HG03442 (cell line): ENCODE measurements at regions not wholly inside any gene's neighbourhood (a gene's known extent, or its start where the extent isn't known, plus 50 kb on each side); places are given as distances from the start of the nearest gene placed in this dataset.

Experiments
- ATAC-seq: cut with Tn5 transposase; IDR thresholded peaks from one replicate; pipeline ENCODE4 v1.9.1; 2021; ENCODE audit warnings: mild to moderate bottlenecking, moderate library complexity; ENCODE audit not compliant: unreplicated experiment

DNA sequence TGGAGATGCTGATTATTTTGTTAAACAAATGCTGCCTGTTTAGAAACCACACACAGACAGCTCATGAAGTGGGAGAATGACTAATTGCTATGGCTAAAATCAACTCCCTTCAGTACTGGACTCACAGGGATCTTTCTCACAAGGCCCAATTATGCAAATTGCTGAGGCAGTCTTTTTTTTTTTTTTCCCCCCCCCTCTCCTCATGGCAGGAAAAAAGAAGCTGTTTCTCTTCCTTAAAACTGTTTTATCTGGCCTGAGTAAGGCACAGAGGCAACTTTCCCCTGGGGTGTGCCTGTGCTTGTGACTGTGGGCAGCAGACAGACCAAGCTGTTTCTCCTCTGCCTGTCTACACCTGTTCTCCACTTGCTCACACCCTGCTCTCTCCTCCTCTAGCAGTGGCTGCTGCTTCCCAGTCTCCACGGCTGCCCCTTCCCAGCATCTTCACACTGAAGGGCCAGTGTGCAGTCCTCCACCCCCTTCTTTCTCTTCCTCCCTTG lies 65.4 kb upstream of the STEAP1B start:
- peak; percentile 44 for ATAC-seq

DNA sequence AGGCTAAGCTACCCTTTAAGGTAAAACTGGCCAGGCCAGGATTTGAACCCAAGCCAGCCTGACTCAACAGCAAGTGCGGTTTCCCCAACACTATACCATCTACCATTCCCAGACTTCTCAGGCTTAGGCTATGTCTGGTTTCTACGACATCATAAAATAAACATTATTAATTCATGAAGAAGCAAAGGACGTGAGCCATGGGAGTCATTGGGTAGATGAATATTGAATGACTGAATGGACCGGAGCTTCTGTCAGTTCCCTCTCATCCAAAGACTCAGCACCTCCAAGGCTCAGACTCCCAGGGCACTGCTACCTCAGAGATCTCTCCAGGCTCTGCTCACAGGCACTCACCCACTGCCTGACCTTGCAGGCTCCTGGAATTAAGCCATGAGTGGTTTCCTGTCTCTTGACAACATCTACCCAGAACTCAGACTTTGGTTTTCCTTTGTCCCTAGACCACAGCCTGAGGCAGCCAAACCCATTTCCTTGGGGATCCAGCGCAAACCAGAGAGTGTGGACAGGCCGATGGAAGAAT lies 64.6 kb upstream of the STEAP1B start:
- no peak for ATAC-seq

DNA sequence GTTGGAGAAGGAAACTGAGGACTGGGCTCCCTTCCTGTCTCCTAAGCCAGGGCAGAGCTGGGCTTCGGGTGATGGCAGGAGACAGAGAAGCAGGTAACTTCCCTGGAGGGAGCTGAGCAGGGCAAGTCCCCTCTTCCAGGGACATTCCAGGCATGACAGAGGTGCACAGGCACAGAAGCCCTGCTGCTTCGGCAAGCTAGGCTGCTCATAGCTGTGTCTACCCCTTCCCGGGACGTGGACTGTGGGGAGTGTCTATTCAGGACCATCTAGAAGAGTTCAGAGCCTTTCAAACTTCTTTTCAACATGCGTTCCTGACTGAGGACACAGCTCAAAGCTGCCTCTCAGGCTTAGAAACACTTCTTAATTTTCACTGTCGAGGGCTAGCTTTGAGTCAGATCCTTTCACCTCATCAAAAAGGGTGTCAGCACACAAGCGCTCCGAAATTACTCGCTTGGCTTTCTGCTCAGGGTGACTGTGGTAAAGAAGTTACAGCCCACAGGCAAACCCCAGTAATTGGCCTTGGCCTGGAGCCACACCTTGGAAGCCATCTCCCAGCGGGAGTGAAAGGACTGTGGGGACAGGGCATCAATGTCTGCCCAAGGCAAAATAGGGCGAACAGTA lies 63.7 kb upstream of the STEAP1B start:
- peak; percentile 48 for ATAC-seq

DNA sequence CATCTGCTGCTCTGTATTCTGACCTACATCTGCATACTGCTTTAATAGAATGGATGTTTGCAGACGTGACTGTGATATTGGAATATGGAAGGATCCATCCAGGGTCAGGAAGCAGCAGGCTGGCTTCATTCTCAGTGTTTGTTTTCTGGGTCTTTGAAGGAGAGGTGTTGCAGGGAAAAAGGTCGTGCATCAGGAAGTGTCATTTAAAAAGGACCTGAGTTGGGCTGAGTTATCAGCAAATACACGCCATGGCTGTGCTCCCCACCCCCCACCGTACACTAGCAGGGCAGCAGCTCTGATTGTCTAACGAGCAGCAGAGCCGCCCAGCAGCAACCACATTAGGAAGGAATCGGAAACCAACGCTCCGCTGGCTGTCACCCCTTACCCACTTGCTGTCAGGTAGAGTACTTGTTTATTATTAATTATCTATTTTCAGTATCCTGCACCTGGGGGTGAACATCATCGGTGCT lies 63.1 kb upstream of the STEAP1B start:
- no peak for ATAC-seq

DNA sequence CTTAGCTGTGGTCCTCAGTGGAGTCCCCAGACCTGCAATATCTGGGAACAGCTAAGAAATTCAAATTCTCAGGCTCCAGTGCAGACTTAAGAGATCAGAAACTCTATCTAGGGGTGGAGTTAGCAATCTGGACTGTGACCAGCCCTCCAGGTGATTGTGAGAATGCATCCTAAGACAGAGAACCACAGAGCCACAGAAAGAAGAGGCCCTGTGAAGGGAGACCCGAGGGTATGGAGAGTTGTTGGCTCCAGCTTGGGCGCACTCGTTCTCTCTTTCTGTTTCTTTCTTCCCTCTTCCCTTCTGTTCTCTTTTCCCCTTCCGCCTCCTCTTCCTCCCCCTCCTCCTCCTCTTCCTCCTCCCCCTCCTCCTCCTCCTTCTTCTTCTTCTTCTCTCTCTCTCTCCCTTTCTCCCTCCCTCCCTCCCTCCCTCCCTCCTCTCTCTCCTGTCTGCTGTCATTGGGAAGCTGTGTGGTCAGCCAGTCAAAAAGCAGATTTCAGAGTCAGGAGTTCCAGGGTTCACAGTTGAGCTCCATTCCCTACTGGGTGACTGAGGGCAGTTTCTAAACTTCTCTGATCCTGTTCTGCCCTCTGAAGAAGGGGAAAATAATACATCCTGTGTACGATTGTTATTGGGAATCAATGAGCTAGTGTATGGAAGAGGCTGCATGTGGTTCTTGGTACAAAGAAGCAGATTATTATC lies 62.1 kb upstream of the STEAP1B start:
- ATAC-seq = no peak

DNA sequence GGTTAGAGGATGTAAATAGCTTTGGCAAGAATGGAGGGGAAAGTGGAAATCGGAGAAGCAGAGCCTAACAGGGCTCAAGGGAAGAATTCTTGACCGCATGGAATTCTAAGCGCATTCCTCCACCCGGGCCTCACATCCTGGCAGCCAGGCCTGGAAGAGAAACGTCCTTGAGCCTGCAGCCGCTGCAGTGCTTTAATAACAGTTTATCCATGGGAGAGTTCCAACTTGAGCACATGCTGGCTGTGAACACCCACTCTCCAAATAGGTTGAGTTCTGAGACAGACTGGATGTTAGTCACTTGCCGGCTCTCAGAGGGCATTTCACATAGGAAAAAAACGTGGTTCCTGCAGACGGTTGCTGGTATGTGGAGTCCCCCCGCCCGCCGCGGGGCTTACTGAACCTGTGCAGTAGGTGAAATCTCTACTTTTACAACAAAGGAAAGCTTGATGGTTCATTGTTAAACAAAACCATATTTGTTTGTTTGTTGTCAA lies 61.4 kb upstream of the STEAP1B start:
- no peak for ATAC-seq

DNA sequence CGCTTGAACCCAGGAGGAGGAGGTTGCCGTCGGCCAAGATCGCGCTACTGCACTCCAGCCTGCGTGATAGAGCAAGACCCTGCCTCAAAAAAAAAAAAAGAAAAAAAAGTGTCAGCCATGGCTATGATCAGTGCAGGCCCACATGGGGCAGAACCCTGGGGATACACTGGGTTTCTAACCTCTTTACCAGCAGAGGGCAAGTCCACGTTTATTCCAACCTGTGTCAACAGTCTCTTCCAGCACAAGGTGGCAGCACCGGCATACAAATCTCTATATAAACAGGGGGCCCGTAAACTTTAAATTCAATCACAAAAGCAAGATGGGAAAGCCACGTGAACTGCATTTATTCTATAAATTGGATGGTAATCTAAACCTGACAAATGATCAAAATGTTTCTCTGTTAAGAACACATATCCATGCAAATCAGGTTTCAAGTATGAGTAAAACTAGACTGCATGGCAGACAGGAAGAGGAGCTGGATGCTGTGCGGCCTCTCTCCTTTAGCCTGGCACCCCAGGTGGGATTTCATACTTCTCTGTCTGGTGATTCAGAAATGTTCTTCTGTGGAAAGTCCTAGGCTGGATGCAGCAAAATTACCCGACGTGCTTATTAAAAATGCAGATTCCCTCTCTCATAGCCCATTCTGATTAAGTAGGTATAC lies 60.0 kb upstream of the STEAP1B start:
- ATAC-seq = peak; percentile 58

DNA sequence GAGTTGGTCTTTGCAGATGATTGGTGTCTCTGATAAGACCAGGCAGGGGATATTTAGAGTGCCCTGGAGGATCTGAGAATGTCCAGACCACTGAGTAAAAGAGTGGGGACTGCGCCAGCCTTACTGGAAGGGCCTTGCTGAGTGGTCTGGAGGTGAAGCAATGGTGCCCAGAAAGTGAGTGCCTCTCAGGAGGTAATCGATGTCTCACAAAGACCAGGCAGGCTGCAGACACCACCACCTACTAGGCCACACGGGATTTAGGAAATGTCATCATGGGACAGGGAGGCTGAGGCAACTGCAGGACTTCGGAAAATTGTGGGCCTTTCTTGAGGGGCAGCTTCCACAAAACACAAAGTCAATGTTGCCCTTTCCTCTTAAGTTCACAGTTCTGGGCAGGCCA lies 57.2 kb upstream of the STEAP1B start:
- no peak for ATAC-seq

DNA sequence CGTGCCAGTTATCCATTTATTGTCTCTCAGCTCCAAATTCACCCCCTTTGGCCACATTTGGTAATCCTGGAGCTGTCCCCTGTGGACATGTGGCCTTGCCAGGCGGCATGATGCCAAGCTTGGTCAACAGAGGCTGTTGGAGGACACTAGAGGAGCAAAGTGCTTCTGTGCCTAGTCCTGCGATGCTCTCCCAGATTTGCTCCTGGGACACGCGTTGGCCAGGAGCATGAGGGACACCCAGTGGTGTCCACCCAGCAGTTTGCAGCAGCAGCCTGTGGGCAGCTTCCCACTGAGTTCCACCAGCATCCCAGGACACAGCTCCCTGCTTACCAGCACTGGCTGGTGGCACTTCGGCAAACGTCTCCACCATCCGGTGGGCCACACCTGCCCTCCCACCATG lies 55.5 kb upstream of the STEAP1B start:
- ATAC-seq = no peak

DNA sequence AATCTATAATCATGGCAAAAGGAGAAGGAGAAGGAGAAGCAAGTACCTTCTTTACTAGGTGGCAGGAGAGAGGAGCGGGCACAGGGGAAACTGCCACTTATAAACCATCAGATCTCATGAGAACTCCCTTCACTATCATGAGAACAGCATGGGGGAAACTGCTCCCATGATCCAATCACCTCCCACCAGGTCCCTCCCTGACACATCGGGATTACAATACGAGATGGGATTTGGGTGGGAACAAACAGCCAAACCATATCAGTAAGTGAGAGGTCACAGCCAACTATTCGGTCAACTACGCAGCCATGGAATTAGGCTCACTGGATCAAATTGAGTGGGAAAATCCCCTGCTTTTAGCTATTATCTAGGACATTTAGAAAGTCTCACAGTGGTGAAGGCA lies 54.2 kb upstream of the STEAP1B start:
- no peak for ATAC-seq

DNA sequence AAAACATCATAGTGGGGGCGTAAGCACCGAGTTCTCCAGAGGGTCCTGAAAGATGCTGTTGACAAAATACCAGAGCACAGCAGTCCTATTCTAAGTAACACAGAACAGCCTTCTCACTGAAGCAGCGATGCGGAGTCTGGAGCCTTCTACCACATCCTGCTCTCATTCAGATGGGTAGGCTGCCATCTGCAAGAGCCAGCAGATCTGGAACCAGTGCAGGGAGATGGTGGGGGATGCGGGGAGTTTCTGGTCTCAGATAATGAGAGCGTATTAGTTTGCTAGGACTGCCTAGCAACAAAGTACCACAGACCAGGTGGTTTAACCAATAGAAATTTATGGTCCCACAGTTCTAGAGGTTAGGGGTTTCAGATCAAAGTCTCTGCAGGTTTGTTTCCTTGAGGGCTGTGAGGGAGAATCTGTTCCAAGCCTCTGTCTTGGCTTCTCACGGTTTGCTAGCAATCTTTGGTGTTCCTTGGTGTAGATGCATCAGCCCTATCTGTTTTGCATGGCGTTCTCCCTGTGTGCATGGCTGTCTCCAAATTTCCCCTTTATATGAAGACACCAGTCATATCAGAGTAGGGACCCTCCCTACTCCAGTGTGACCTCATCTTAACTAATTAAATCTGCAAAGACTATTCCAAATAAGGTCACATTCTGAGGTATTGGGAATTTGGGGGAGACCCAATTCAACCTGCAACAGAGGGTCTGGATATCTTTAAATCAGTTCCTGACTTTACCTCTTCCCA lies 52.0 kb upstream of the STEAP1B start:
- ATAC-seq = peak; percentile 69

DNA sequence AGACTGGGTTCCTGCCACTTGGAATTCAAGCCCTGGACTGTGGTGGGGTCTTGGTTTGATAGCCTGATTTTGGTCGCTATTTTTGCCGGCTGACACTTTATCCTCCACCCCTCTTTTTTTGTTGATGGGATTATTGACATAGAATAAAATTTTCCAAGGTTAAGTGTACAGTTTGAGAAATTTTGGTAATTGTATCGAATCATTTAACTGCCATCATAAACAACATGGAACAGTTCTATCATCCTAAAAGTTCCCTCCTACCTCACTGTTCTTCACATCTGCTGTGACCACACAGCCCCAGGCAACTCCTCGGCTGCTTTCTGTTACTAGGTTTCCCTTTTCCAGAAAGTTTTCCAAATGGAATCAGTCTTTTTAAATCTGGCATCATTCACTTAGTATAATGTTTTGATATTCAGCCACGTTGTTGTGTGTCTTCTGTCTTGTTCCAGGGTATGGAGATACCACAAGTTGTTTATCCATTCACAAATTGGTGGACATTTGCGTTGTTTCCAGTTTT lies 50.6 kb upstream of the STEAP1B start:
- ATAC-seq = no peak

DNA sequence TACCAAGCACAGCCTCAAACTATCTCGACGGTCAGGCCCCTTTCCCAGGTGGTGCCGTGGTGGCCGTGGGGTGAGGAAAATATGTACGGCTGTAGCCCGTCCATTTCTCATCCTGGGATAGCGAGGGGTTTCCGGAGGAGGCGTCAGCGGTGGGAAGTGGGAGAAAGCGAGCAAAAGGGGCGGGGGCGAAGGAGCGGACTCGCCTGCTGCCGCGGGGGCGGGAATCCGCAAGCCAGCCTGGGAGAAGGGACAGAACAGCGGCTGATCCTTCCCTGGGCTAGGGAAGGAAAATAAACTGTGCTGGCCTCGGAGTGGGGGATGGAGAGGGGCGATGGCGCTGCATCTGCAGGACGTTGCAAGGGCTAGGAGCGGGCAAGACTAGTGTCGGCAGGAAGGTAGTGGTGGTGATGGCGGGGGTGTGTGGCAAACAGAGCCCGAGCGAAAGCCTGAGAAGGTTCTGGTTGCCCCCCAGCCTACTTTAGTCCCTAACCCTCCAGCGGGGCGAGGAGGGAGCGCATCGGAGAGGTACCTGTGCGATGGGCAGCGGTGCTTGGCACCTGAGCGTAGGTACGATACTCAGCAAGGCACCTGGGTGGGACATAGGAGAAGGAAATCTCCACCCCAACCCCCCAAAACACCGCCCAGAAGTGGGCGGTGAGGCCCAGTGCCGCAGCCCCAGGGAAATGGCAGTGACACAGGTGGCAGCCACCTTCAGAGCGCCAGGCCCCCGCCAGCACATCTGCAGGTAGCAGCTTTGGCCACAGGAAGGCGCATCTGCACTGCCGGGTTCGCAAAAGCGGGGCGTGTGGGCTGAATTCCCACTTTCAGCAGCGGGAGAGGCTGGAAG lies 49.9 kb upstream of the STEAP1B start:
- ATAC-seq = no peak
